ENCODE measurements at regions not wholly inside any gene's neighbourhood (a gene's known extent, or its start where the extent isn't known, plus 50 kb on each side); places are given as distances from the start of the nearest gene placed in this dataset.

DNA sequence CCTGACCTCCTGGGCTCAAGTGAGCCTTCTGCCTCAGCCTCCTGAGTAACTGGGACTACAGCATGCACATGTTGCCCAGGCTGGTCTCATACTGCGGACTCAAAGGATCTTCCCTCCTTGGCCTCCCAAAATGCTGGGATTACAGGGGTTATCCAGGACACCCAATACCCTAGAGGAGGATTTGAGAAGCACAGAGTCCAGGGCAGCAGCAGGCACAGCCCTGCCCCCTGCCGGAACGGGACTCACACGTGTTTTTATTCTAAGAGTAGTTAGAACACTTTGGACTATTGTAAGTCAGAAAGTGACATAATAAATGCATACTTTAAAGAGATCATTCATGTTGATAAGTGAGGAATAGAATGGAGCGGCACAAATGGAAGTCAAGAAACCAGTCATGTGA, 80.2 kb downstream of the C6orf118 start:
- ATAC-seq = no peak
- TF ChIP-seq OSR1 (CRISPR knock-in tag; IDR thresholded peaks at IDR 0.05) (no peak), ZNF70 (CRISPR knock-in tag; IDR thresholded peaks at IDR 0.05) (no peak)
- TF ChIP-seq, protein P1, sequence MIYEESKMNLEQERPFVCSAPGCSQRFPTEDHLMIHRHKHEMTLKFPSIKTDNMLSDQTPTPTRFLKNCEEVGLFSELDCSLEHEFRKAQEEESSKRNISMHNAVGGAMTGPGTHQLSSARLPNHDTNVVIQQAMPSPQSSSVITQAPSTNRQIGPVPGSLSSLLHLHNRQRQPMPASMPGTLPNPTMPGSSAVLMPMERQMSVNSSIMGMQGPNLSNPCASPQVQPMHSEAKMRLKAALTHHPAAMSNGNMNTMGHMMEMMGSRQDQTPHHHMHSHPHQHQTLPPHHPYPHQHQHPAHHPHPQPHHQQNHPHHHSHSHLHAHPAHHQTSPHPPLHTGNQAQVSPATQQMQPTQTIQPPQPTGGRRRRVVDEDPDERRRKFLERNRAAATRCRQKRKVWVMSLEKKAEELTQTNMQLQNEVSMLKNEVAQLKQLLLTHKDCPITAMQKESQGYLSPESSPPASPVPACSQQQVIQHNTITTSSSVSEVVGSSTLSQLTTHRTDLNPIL (CRISPR knock-in tag; IDR thresholded peaks at IDR 0.05; ENCODE audit: low read depth) = no peak

DNA sequence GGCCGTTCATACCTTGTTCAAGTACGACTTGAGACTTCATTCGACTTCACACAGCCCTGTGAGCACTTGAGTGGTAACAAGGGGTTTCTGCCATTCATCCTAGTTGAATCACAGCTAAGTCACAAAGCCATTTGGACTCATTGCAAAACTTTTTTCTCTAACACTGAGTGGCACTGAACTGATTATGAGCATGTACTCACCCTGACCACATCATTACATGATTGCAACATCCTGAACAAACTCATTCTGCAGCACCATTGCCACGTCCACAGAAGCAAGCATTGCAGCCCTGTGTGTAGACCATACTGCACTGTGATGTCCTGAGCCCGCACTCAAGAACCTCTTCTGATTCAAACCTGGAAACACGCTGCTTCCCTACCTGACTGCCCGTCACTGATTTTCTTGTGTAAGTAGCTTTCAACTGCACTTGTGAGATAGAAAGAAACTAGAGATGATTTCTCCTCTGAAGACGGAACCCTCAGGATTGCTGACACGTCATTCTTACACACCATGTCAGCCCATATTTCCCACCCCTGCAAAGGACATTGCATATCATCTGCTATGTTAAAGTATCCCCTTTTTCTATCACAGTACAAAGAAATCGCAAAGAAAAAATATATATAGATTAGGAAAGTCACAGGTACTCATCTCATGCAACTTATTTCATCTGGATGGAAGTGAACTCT, 81.6 kb downstream of the C6orf118 start:
- TF ChIP-seq ZC3H10 (CRISPR knock-in tag; IDR thresholded peaks at IDR 0.05) = no peak
- TF ChIP-seq ZFP3 (CRISPR knock-in tag; IDR thresholded peaks at IDR 0.05) = no peak
- TF ChIP-seq CSDC2 (CRISPR knock-in tag; IDR thresholded peaks at IDR 0.05) = no peak
- no peak for ATAC-seq

DNA sequence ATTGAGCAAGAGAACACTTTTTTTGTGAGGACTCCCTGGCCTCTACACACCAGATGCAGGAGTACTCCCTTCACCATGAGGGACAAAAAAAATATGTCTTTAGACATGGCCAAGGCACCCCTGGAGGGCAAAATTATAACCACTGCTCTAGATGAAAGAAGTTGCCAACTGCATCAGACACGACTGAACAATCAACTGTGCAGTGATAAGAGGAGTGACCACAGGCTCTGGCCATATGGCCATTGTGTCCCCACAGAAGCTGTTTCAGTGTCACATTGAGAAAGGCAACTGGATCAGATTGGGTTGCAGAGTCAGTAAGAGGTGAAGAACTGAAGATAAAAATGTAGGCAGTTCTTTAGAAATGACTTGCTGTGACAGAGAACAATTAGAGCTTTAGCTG, 85.7 kb downstream of the C6orf118 start:
- no peak for ATAC-seq

DNA sequence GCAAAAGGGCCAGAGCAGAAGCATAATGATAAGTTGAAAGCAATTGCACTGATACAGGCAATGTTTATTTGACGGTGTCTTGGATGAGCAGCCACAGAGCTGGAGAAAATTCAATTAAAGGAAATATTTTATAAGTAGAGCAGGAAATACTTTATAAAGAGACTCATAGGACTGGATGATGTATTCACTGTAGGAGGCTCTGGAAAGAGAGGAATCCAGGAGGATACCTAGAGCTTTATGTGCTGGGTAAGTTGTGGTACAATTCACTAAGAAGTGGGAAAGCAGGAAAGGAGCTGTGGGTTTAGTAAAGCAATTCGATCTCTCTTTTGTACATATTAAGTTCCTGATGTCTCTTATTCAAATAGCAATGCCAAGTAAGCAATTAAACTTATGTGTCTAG, 86.3 kb downstream of the C6orf118 start:
- ATAC-seq = no peak

More for the DNA sequence above, 85.7 kb downstream of the C6orf118 start:
- TF ChIP-seq ZNF70 (CRISPR knock-in tag; IDR thresholded peaks at IDR 0.05) (no peak), RARB (CRISPR knock-in tag; IDR thresholded peaks at IDR 0.05) (no peak), PPARA (CRISPR knock-in tag; IDR thresholded peaks at IDR 0.05; ENCODE audit: borderline replicate concordance) (no peak), OSR1 (CRISPR knock-in tag; IDR thresholded peaks at IDR 0.05) (no peak)
- TF ChIP-seq, protein P2, sequence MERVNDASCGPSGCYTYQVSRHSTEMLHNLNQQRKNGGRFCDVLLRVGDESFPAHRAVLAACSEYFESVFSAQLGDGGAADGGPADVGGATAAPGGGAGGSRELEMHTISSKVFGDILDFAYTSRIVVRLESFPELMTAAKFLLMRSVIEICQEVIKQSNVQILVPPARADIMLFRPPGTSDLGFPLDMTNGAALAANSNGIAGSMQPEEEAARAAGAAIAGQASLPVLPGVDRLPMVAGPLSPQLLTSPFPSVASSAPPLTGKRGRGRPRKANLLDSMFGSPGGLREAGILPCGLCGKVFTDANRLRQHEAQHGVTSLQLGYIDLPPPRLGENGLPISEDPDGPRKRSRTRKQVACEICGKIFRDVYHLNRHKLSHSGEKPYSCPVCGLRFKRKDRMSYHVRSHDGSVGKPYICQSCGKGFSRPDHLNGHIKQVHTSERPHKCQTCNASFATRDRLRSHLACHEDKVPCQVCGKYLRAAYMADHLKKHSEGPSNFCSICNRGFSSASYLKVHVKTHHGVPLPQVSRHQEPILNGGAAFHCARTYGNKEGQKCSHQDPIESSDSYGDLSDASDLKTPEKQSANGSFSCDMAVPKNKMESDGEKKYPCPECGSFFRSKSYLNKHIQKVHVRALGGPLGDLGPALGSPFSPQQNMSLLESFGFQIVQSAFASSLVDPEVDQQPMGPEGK (CRISPR knock-in tag; IDR thresholded peaks at IDR 0.05; ENCODE audit: borderline replicate concordance) = no peak

DNA sequence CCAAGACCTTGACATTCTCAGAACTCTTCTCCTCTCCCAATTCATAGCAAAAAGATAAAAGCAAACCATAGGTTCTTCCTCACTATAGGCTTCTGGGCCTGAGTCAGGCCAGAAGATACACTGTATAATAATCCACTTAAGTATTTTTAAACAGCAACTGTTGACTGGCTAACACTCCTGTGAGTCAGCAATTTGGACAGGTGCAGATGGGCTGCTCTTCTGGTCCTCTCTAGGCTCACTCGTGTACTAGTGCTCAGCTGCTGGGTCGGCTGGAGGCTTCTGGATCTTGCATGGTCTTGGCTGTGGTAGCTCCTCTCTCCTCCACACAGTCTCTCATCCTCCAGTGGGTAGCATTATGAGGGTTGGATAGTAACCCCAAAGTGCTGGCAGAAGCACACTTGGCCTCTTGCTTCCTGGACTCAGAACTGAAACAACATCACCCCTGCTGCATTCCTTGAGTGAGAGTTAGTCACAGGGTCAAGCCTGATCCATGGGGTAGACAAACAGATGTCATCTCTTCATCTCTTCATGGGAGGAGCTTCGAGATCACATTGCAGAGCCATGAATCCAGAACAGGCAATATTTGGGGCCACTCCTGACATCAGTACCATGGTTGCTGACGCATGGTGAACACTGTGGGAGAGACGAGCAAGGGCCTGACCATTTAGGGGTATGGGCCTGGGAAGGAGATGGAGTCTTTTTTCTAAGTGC, 86.9 kb downstream of the C6orf118 start:
- no peak for TF ChIP-seq SNAI2 (CRISPR knock-in tag; IDR thresholded peaks at IDR 0.05)
- no peak for TF ChIP-seq TOX (CRISPR knock-in tag; IDR thresholded peaks at IDR 0.05; ENCODE audit: borderline replicate concordance)
- TF ChIP-seq ISL1 (CRISPR knock-in tag; IDR thresholded peaks at IDR 0.05) = no peak
- no peak for TF ChIP-seq ZNF565 (CRISPR knock-in tag; conservative IDR thresholded peaks at IDR 0.05; ENCODE audit: low read depth)
- no peak for TF ChIP-seq ZC3H10 (CRISPR knock-in tag; IDR thresholded peaks at IDR 0.05)
- TF ChIP-seq, protein P3, sequence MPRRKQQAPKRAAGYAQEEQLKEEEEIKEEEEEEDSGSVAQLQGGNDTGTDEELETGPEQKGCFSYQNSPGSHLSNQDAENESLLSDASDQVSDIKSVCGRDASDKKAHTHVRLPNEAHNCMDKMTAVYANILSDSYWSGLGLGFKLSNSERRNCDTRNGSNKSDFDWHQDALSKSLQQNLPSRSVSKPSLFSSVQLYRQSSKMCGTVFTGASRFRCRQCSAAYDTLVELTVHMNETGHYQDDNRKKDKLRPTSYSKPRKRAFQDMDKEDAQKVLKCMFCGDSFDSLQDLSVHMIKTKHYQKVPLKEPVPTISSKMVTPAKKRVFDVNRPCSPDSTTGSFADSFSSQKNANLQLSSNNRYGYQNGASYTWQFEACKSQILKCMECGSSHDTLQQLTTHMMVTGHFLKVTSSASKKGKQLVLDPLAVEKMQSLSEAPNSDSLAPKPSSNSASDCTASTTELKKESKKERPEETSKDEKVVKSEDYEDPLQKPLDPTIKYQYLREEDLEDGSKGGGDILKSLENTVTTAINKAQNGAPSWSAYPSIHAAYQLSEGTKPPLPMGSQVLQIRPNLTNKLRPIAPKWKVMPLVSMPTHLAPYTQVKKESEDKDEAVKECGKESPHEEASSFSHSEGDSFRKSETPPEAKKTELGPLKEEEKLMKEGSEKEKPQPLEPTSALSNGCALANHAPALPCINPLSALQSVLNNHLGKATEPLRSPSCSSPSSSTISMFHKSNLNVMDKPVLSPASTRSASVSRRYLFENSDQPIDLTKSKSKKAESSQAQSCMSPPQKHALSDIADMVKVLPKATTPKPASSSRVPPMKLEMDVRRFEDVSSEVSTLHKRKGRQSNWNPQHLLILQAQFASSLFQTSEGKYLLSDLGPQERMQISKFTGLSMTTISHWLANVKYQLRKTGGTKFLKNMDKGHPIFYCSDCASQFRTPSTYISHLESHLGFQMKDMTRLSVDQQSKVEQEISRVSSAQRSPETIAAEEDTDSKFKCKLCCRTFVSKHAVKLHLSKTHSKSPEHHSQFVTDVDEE (CRISPR knock-in tag; IDR thresholded peaks at IDR 0.05) = no peak
- TF ChIP-seq PPARA (CRISPR knock-in tag; IDR thresholded peaks at IDR 0.05; ENCODE audit: borderline replicate concordance) = no peak
- TF ChIP-seq OSR1 (CRISPR knock-in tag; IDR thresholded peaks at IDR 0.05) = no peak
- TF ChIP-seq ZFP30 (CRISPR knock-in tag; IDR thresholded peaks at IDR 0.05) = no peak
- TF ChIP-seq ESRRG (CRISPR knock-in tag; IDR thresholded peaks at IDR 0.05) = no peak
- no peak for TF ChIP-seq ZNF8 (CRISPR knock-in tag; IDR thresholded peaks at IDR 0.05)
- no peak for TF ChIP-seq TCF4 (CRISPR knock-in tag; IDR thresholded peaks at IDR 0.05; ENCODE audit: borderline replicate concordance)
- TF ChIP-seq BACH2 (CRISPR knock-in tag; IDR thresholded peaks at IDR 0.05; ENCODE audit: borderline replicate concordance) = no peak
- TF ChIP-seq ZNF70 (CRISPR knock-in tag; IDR thresholded peaks at IDR 0.05) = no peak
- ATAC-seq = no peak

More for the DNA sequence above, 86.3 kb downstream of the C6orf118 start:
- TF ChIP-seq PPARA (CRISPR knock-in tag; IDR thresholded peaks at IDR 0.05; ENCODE audit: borderline replicate concordance) (no peak), TOX (CRISPR knock-in tag; IDR thresholded peaks at IDR 0.05; ENCODE audit: borderline replicate concordance) (no peak), ZNF565 (CRISPR knock-in tag; conservative IDR thresholded peaks at IDR 0.05; ENCODE audit: low read depth) (no peak), ZFP30 (CRISPR knock-in tag; IDR thresholded peaks at IDR 0.05) (no peak), CSDC2 (CRISPR knock-in tag; IDR thresholded peaks at IDR 0.05) (no peak)
- TF ChIP-seq, protein P4, sequence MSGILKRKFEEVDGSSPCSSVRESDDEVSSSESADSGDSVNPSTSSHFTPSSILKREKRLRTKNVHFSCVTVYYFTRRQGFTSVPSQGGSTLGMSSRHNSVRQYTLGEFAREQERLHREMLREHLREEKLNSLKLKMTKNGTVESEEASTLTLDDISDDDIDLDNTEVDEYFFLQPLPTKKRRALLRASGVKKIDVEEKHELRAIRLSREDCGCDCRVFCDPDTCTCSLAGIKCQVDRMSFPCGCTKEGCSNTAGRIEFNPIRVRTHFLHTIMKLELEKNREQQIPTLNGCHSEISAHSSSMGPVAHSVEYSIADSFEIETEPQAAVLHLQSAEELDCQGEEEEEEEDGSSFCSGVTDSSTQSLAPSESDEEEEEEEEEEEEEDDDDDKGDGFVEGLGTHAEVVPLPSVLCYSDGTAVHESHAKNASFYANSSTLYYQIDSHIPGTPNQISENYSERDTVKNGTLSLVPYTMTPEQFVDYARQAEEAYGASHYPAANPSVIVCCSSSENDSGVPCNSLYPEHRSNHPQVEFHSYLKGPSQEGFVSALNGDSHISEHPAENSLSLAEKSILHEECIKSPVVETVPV (CRISPR knock-in tag; IDR thresholded peaks at IDR 0.05) = no peak
- TF ChIP-seq, protein P2 (CRISPR knock-in tag; IDR thresholded peaks at IDR 0.05; ENCODE audit: borderline replicate concordance) = no peak

Data from SK-N-SH treated with all-trans-retinoic acid at 6 μM for 48 hours (cell line).